GM18499 (cell line): ENCODE measurements at regions not wholly inside any gene's neighbourhood (a gene's known extent, or its start where the extent isn't known, plus 50 kb on each side); places are given as distances from the start of the nearest gene placed in this dataset.

ENCODE experiments used
- ATAC-seq: cut with Tn5 transposase; IDR thresholded peaks from one replicate; pipeline ENCODE4 v1.9.1; 2021; ENCODE audit warnings: moderate number of reproducible peaks; ENCODE audit not compliant: insufficient read depth, unreplicated experiment

- no peak for ATAC-seq
These were observed 76.7 kb downstream of the C16orf95 start for GRCh38 chr16:87240211-87241136.

GRCh38 chr16:87241137-87241771, 75.9 kb downstream of the C16orf95 start:
- ATAC-seq, result no peak

DNA sequence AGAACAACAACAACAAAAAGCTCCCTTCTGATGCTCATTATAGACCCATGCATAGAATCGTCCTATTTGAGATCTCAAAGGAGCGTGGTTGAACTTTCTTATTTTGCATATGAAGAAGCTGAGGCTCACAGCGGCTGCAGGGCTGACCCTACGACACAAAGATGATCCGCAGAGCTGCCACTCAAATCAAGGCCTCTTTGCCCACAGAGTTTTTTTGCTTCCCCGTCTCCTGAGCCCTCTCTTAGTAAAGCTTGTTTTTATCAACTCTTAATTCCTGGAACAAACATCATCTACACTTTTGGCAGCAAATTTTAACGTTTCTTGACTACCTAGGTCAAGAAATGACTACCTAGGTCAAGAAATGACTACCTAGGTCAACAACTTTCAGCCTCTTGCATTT, 73.7 kb downstream of the C16orf95 start:
- ATAC-seq, result no peak

DNA sequence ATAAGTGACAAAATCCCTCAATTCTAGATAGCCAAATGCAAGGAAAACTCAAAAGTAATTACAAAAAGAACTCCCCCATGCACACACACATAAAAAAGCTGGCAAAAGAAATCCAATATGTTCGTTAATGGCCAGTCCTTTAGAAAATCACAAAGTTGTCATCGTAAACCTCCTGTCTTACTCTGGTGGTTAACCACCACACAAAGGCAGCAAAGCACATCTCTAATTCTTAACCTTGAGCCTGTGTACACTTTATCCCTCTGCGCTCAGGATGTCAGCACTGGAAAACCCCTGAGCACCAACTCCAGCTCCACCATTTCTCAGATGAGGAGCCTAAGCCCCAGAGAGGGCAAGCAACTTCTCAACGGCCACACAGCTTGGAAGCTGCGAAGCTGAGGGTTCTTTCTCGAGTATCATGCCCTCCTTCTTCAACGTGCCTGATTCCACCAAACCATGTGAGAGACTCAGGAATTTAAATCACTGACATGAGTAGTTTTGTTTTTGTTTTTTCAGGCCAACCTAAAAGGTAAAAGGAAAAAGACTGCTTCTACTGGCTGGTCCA, 72.5 kb downstream of the C16orf95 start:
- no peak for ATAC-seq

DNA sequence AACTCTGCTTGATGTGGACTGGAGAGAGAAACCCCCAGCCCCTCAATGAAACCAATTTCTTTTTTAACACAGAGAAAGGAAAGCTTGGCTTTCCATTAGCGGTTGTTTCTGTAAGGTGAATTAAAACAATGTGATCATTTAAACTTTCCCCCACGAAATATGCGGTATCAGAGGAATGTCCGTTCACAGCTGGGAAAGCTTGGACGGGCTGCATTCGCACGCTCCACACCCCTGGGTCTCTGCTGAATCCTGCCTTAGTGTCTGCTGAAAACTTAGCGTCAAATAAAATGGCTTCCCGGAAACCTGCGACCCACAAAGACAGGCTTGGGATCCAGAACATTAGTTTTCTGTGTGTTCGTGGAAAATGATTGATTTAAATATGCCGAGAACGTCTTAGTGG, 71.7 kb downstream of the C16orf95 start:
- ATAC-seq, result no peak

GRCh38 chr16:87246269-87247065, 70.7 kb downstream of the C16orf95 start:
- ATAC-seq, result no peak

- no peak for ATAC-seq
These were observed 68.5 kb downstream of the C16orf95 start for GRCh38 chr16:87248714-87249113.

- ATAC-seq, result no peak
These were observed 67.8 kb downstream of the C16orf95 start for GRCh38 chr16:87249425-87249824.

DNA sequence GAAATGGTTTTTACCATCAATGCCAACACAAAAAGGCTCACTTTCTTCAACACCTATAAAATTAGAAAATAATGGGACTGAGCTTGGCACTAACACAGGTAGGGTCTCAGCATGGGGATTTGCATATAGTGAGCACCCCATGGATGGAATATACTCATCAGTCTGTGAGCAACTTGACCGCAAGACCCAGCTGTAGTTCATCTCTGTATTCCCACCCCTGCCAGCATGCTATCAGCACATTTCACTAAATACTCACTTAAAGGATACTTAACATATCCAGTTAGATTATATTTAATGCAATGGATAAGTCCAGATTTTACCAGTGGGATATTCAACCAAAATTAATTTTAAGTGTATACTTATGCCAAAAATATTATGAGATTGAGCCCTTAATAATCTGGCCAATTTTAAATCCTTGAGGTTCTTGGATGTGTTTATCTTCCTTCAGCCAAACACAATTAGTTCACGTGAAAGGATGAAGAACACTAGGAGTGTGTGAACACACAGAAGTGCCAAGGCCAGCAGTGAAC, 66.7 kb downstream of the C16orf95 start:
- ATAC-seq, result no peak

- no peak for ATAC-seq
These were observed 64.8 kb downstream of the C16orf95 start for GRCh38 chr16:87252269-87252970.
